ENCODE measurements at regions not wholly inside any gene's neighbourhood (a gene's known extent, or its start where the extent isn't known, plus 50 kb on each side); places are given as distances from the start of the nearest gene placed in this dataset.

DNA sequence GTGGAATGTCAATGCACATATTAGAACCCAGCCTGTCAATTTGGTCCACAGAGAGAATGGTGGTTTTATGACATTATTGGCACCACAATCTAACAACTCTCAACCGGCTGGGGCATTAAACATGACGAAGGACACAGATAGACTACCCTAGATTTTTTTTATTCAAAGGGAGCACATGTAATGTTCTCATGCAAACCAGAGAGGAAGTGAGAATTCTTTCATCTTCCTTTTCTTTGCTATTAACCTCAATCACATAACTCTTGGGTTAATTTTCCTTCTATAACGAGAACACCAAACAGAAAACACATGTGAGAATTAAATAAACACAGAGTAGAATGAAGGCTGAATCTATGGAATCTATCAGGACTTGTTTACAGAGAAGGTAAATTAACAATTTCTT lies 94.9 kb upstream of the TNC start:
- intact Hi-C loops (cut with micrococcal nuclease), result no loop called here
- peaks cover 33% of the 10 kb centered on the region for H3K27me3 Mint-ChIP-seq
- no peaks in the 10 kb centered on the region for H3K36me3 Mint-ChIP-seq (ENCODE audit: low read depth)
- TF ChIP-seq, protein P1, sequence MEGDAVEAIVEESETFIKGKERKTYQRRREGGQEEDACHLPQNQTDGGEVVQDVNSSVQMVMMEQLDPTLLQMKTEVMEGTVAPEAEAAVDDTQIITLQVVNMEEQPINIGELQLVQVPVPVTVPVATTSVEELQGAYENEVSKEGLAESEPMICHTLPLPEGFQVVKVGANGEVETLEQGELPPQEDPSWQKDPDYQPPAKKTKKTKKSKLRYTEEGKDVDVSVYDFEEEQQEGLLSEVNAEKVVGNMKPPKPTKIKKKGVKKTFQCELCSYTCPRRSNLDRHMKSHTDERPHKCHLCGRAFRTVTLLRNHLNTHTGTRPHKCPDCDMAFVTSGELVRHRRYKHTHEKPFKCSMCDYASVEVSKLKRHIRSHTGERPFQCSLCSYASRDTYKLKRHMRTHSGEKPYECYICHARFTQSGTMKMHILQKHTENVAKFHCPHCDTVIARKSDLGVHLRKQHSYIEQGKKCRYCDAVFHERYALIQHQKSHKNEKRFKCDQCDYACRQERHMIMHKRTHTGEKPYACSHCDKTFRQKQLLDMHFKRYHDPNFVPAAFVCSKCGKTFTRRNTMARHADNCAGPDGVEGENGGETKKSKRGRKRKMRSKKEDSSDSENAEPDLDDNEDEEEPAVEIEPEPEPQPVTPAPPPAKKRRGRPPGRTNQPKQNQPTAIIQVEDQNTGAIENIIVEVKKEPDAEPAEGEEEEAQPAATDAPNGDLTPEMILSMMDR (IDR thresholded peaks at IDR 0.05), result no peak
- H3K9me3 Mint-ChIP-seq, result no peaks in the 10 kb centered on the region
- H3K4me1 Mint-ChIP-seq (ENCODE audit: low read depth), result peaks cover 4% of the 10 kb centered on the region
- DNase-seq, result no peak
- no peak for ATAC-seq
- CTCF ChIA-PET, result no interaction called here
- POLR2A ChIA-PET, result no interaction called here
- H3K27ac Mint-ChIP-seq, result no peak overlapping the region
- no peak overlapping the region for H3K4me3 Mint-ChIP-seq

DNA sequence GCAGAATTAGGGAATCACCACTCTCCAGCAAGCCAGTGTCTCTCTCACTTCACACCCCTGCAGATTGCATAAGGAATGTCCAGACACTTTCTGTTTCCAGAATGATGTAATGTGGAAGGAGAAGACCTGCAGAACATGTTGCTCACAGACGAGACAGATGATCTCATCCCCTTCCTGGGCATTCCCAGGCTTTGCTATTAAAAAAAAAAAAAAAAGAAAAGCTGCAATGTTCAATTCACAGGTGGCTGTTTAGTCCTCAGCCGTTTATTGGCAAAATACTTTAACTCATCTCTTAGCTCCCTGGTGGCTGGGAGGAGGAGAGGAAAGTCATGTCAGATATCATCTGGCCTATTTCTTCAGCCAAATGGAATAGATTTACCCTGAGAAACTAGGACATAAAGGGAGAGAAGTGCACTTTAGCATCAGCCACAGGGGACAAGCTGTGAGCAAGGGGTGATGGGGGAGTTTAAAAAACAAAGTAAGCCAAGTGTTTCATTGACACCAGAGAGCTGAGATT lies 95.9 kb upstream of the TNC start:
- no peak overlapping the region for H3K4me3 Mint-ChIP-seq
- no peak for DNase-seq
- intact Hi-C loops (cut with micrococcal nuclease), result no loop called here
- no peak overlapping the region for H3K27ac Mint-ChIP-seq
- ATAC-seq, result no peak
- CTCF ChIA-PET, result interaction anchor here (1.3 kb wide), 1 partner anchor 11 kb away, joined by 3 read pairs; no protein-coding TSS in a partner anchor
- H3K4me1 Mint-ChIP-seq (ENCODE audit: low read depth), result peaks cover 4% of the 10 kb centered on the region
- TF ChIP-seq, protein P1 (IDR thresholded peaks at IDR 0.05), result no peak
- peaks cover 27% of the 10 kb centered on the region for H3K27me3 Mint-ChIP-seq
- no peaks in the 10 kb centered on the region for H3K9me3 Mint-ChIP-seq
- POLR2A ChIA-PET, result no interaction called here
- no peaks in the 10 kb centered on the region for H3K36me3 Mint-ChIP-seq (ENCODE audit: low read depth)

- Mint-ChIP-seq H3K36me3 (ENCODE audit: low read depth) (no peaks in the 10 kb centered on the region), H3K4me3 (no peak overlapping the region), H3K9me3 (no peaks in the 10 kb centered on the region), H3K27ac (no peak overlapping the region), H3K4me1 (ENCODE audit: low read depth) (no peaks in the 10 kb centered on the region), H3K27me3 (peaks cover 17% of the 10 kb centered on the region)
- CTCF ChIA-PET, result no interaction called here
- POLR2A ChIA-PET, result no interaction called here
- no peak for DNase-seq
- intact Hi-C loops (cut with micrococcal nuclease), result no loop called here
- TF ChIP-seq, protein P1 (IDR thresholded peaks at IDR 0.05), result no peak
- ATAC-seq, result no peak
Measured at GRCh38 chr9:115216873-115217272, 98.9 kb upstream of the TNC start.

DNA sequence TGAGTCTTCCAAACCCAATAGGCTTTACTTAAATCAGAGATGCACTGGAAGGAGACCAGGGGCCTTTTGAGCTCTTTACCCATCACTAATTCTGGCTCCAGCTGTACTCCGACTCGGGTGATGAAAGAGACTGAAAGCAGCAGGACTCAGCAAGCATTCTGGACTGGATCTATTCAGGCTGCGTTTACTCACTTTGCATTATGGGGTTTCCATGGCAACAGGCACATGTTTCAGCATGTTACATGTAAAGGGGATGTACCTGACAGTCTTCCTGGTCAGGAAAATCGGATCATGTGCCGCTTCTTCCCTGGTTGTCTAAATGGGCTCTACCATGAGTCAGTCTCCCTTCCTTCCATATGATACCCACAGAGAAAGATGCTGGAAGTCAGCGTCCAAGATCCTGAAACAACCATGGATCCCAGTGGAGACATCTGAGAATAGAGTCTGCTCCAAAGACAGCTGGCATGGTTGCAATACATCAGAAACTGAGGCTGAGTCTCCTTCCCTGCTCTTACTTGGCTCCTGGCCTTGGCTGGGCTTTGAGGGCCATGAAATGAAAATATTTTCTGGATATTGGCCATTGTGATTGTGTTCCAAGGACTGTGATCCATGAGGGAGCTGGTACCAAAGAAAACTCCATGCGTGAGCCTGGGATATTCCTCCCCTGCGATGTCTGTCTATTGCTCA lies 102.5 kb upstream of the TNC start:
- ATAC-seq (no peak), DNase-seq (no peak)
- no peaks in the 10 kb centered on the region for H3K4me1 Mint-ChIP-seq (ENCODE audit: low read depth)
- H3K27ac Mint-ChIP-seq, result no peak overlapping the region
- no peaks in the 10 kb centered on the region for H3K36me3 Mint-ChIP-seq (ENCODE audit: low read depth)
- no peaks in the 10 kb centered on the region for H3K9me3 Mint-ChIP-seq
- ChIA-PET CTCF (no interaction called here), POLR2A (no interaction called here)
- peaks cover 11% of the 10 kb centered on the region for H3K27me3 Mint-ChIP-seq
- TF ChIP-seq, protein P1 (IDR thresholded peaks at IDR 0.05), result no peak
- intact Hi-C loops (cut with micrococcal nuclease), result no loop called here
- H3K4me3 Mint-ChIP-seq, result no peak overlapping the region

DNA sequence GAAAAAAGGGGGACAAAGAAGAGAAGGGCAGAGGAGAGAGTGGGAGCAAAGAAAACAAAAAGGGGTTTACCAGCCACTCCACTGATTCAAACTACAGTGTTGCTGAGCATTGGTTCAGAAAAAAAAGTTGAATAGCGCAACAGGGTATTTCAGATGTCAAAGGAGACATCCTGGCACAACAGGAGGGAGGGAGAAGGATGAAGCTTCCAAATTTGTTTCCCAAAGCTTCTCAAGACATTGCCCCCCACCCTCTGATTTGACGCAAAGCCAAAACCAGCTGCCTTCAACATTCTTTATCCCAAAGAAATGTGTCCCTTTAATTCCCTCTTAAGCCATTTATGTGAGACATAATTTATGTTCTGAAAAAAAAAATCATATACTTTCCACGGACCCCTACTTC lies 105.5 kb upstream of the TNC start:
- no peaks in the 10 kb centered on the region for H3K36me3 Mint-ChIP-seq (ENCODE audit: low read depth)
- peaks cover 2% of the 10 kb centered on the region for H3K27me3 Mint-ChIP-seq
- TF ChIP-seq, protein P1 (IDR thresholded peaks at IDR 0.05), result no peak
- POLR2A ChIA-PET, result no interaction called here
- ATAC-seq (no peak), DNase-seq (no peak)
- H3K4me3 Mint-ChIP-seq, result no peak overlapping the region
- no peaks in the 10 kb centered on the region for H3K4me1 Mint-ChIP-seq (ENCODE audit: low read depth)
- CTCF ChIA-PET, result no interaction called here
- H3K9me3 Mint-ChIP-seq, result no peaks in the 10 kb centered on the region
- no peak overlapping the region for H3K27ac Mint-ChIP-seq
- intact Hi-C loops (cut with micrococcal nuclease), result no loop called here

Measured in activated CD8-positive, alpha-beta T cell treated with anti-CD3 and anti-CD28 coated beads for 36 hours (primary cell).